SU-DHL-6 (cell line): ENCODE measurements at regions not wholly inside any gene's neighbourhood (a gene's known extent, or its start where the extent isn't known, plus 50 kb on each side); places are given as distances from the start of the nearest gene placed in this dataset.

Source experiments
- EZH2phosphoT487 ChIP-seq: fragments of 200-600 bp; sonication (generic), shearing (Covaris generic); conservative IDR thresholded peaks from 2 replicates; pipeline ENCODE4 v1.6.1; 2018; ENCODE audit warnings: mild to moderate bottlenecking, antibody characterized with exemption, low read length, moderate library complexity, mixed read lengths
- TF ChIP-seq, protein P1 (sequence below): fragments of 200-600 bp; sonication (generic); IDR thresholded peaks from one replicate; pipeline ENCODE4 v1.5.1; 2017; ENCODE audit warnings: antibody characterized with exemption, mild to moderate bottlenecking, low read length, moderate library complexity; ENCODE audit not compliant: insufficient read depth, poor library complexity, severe bottlenecking

DNA sequence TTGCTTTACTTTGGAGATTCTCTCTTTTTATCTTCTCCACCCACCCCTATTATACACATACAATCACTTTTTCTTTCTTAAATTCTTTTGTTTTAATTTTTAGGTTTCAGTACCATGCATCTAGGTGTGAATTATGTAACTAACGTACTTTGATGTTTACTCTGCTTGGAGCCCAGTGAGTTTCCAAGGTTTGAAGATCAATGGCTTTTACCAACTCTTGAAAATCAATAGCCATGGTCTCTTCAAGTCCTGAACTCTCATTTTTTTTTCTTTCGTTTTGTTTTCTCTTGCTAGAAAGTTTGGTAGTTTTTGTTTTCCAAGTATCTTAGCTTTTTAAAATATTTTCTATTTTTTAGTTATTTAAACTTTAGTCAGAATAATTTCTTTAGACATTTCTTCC is 417.2 kb downstream of the ZBBX start:
- TF ChIP-seq, protein P1, sequence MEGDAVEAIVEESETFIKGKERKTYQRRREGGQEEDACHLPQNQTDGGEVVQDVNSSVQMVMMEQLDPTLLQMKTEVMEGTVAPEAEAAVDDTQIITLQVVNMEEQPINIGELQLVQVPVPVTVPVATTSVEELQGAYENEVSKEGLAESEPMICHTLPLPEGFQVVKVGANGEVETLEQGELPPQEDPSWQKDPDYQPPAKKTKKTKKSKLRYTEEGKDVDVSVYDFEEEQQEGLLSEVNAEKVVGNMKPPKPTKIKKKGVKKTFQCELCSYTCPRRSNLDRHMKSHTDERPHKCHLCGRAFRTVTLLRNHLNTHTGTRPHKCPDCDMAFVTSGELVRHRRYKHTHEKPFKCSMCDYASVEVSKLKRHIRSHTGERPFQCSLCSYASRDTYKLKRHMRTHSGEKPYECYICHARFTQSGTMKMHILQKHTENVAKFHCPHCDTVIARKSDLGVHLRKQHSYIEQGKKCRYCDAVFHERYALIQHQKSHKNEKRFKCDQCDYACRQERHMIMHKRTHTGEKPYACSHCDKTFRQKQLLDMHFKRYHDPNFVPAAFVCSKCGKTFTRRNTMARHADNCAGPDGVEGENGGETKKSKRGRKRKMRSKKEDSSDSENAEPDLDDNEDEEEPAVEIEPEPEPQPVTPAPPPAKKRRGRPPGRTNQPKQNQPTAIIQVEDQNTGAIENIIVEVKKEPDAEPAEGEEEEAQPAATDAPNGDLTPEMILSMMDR, result no peak
- no peak for TF ChIP-seq EZH2phosphoT487
